ENCODE measurements at regions not wholly inside any gene's neighbourhood (a gene's known extent, or its start where the extent isn't known, plus 50 kb on each side); places are given as distances from the start of the nearest gene placed in this dataset.

GRCh38 chr16:8167436-8167835 is 422.9 kb downstream of the TMEM114 start:
- 93% methylated on average over 4 of the region's 5 CpGs for WGBS (ENCODE audit: insufficient coverage)
- TF ChIP-seq EZH2 (IDR thresholded peaks at IDR 0.05; ENCODE audit: borderline replicate concordance, insufficient read depth, low read depth, low read length, poor library complexity, severe bottlenecking) (no peak), CTCF (IDR thresholded peaks at IDR 0.05) (no peak)
- CTCF ChIA-PET: interaction anchor here (0.5 kb wide), 1 partner anchor 16 kb away, joined by 3 read pairs; no protein-coding TSS in a partner anchor
- H3K36me3 ChIP-seq (replicated peaks in 1 of 2; ENCODE audit: control extremely low read depth in 1 of 2, control insufficient read depth in 1 of 2, extremely low read depth in 1 of 2, insufficient read depth in 2 of 2, low read length in 1 of 2): no peaks in the 10 kb centered on the region
- no peak overlapping the region for H3K27ac ChIP-seq (ENCODE audit: low read length in 2 of 2)
- H3K4me3 ChIP-seq (ENCODE audit: control extremely low read depth in 1 of 5, extremely low read depth in 1 of 5, insufficient read depth in 1 of 5, low read depth in 2 of 5, low read length in 4 of 5): no peak overlapping the region
- ATAC-seq (ENCODE audit: low read depth): no peak
- Mint-ChIP-seq H3K4me3 (no peak overlapping the region), H3K27me3 (no peaks in the 10 kb centered on the region), H3K4me1 (no peaks in the 10 kb centered on the region), H3K27ac (no peak overlapping the region), H3K9me3 (ENCODE audit: insufficient read depth) (no peaks in the 10 kb centered on the region)
- H3K9me3 ChIP-seq (ENCODE audit: control extremely low read depth in 1 of 3, control insufficient read depth in 2 of 3, insufficient read depth in 1 of 3, low read length in 2 of 3): peaks cover 0 to 4% (median 0%) of the 10 kb centered on the region in 3 donors
- intact Hi-C loops (cut with micrococcal nuclease): no loop called here
- no peaks in the 10 kb centered on the region for H3K79me2 ChIP-seq (ENCODE audit: control insufficient read depth, insufficient read depth, low read length)
- no peaks in the 10 kb centered on the region for H3K4me1 ChIP-seq (ENCODE audit: control insufficient read depth in 2 of 2, insufficient read depth in 2 of 2, low read length in 2 of 2)
- DNase-seq: no peak
- no peaks in the 10 kb centered on the region for H4K20me1 ChIP-seq (ENCODE audit: control insufficient read depth, insufficient read depth, low read length, poor library complexity, severe bottlenecking)
- POLR2A ChIA-PET: no interaction called here
- no peak overlapping the region for H3K9ac ChIP-seq (ENCODE audit: low read length)
- H3K27me3 ChIP-seq (replicated peaks in 1 of 4; ENCODE audit: control extremely low read depth in 1 of 4, control insufficient read depth in 3 of 4, insufficient read depth in 4 of 4, low read length in 3 of 4): no peaks in the 10 kb centered on the region
- no peak overlapping the region for H2AFZ ChIP-seq (ENCODE audit: insufficient read depth, low read depth, low read length, poor library complexity, severe bottlenecking)
- no peak overlapping the region for H3K4me2 ChIP-seq (replicated peaks; ENCODE audit: low read depth, low read length, poor library complexity, severe bottlenecking)

GRCh38 chr16:8158051-8158450 is 432.3 kb downstream of the TMEM114 start:
- no peaks in the 10 kb centered on the region for H3K4me1 ChIP-seq (ENCODE audit: control insufficient read depth in 2 of 2, insufficient read depth in 2 of 2, low read length in 2 of 2)
- no peak overlapping the region for H3K27ac ChIP-seq (ENCODE audit: low read length in 2 of 2)
- no peak overlapping the region for H3K4me2 ChIP-seq (replicated peaks; ENCODE audit: low read depth, low read length, poor library complexity, severe bottlenecking)
- POLR2A ChIA-PET: no interaction called here
- peaks cover 0 to 6% (median 0%) of the 10 kb centered on the region in 3 donors for H3K9me3 ChIP-seq (ENCODE audit: control extremely low read depth in 1 of 3, control insufficient read depth in 2 of 3, insufficient read depth in 1 of 3, low read length in 2 of 3)
- H3K27me3 ChIP-seq (replicated peaks in 1 of 4; ENCODE audit: control extremely low read depth in 1 of 4, control insufficient read depth in 3 of 4, insufficient read depth in 4 of 4, low read length in 3 of 4): no peaks in the 10 kb centered on the region
- intact Hi-C loops (cut with micrococcal nuclease): no loop called here
- H3K36me3 ChIP-seq (replicated peaks in 1 of 2; ENCODE audit: control extremely low read depth in 1 of 2, control insufficient read depth in 1 of 2, extremely low read depth in 1 of 2, insufficient read depth in 2 of 2, low read length in 1 of 2): no peaks in the 10 kb centered on the region
- TF ChIP-seq CTCF (IDR thresholded peaks at IDR 0.05) (no peak), EZH2 (IDR thresholded peaks at IDR 0.05; ENCODE audit: borderline replicate concordance, insufficient read depth, low read depth, low read length, poor library complexity, severe bottlenecking) (no peak)
- H3K4me3 ChIP-seq (ENCODE audit: control extremely low read depth in 1 of 5, extremely low read depth in 1 of 5, insufficient read depth in 1 of 5, low read depth in 2 of 5, low read length in 4 of 5): no peak overlapping the region
- no peaks in the 10 kb centered on the region for H4K20me1 ChIP-seq (ENCODE audit: control insufficient read depth, insufficient read depth, low read length, poor library complexity, severe bottlenecking)
- no peak for ATAC-seq (ENCODE audit: low read depth)
- H3K9ac ChIP-seq (ENCODE audit: low read length): no peak overlapping the region
- no peak overlapping the region for H3K4me3 Mint-ChIP-seq
- H3K4me1 Mint-ChIP-seq: no peaks in the 10 kb centered on the region
- H3K9me3 Mint-ChIP-seq (ENCODE audit: insufficient read depth): peaks cover 5% of the 10 kb centered on the region
- no peak overlapping the region for H2AFZ ChIP-seq (ENCODE audit: insufficient read depth, low read depth, low read length, poor library complexity, severe bottlenecking)
- 90% methylated on average over 2 of the region's 5 CpGs for WGBS (ENCODE audit: insufficient coverage)
- no peaks in the 10 kb centered on the region for H3K27me3 Mint-ChIP-seq
- no peaks in the 10 kb centered on the region for H3K79me2 ChIP-seq (ENCODE audit: control insufficient read depth, insufficient read depth, low read length)
- CTCF ChIA-PET: no interaction called here
- H3K27ac Mint-ChIP-seq: no peak overlapping the region
- no peak for DNase-seq
